Esophagus muscularis mucosa (tissue), 4 donors: ENCODE measurements at regions not wholly inside any gene's neighbourhood (a gene's known extent, or its start where the extent isn't known, plus 50 kb on each side); places are given as distances from the start of the nearest gene placed in this dataset.

Experiments used
- EP300 ChIP-seq: sonication (generic); formaldehyde crosslinking; IDR thresholded peaks from one replicate; pipeline ENCODE4 v1.6.1; 2017; ENCODE audit warnings: antibody characterized with exemption
- POLR2A ChIP-seq: fragments of 450-650 bp; IDR thresholded peaks from one replicate; pipeline ENCODE4 v1.6.1; 2017; ENCODE audit warnings: antibody characterized with exemption, moderate library complexity, mild to moderate bottlenecking, low read depth
- TF ChIP-seq, protein P1 (sequence below), 3 experiments: fragments of 200-600 bp in 2 of 3; fragments of 450-650 bp in 1 of 3; sonication (generic) in 2 of 3; IDR thresholded peaks; one replicate each; pipeline ENCODE4 v1.5.1; 2017 to 2019; ENCODE audit warnings: antibody characterized with exemption in 3 of 3, mild to moderate bottlenecking in 2 of 3, moderate library complexity in 1 of 3

DNA sequence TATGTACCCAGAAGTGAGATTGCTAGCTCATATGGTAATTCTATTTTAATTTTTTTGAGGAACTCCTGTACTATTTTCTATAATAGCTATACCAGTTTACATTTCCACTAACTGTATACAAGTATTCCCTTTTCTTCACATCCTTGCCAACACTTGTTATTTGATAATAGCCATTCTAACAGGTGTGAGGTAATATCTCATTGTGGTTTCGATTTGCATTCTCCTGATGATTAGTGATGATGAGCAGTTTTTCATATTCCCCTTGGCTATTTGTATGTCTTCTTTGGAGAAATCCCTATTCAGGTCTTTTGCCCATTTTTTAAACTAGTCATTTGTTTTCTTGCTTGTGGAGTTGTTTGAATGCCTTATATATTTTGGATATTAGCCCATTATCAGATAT lies 121.3 kb downstream of the BBS10 start:
- TF ChIP-seq, protein P1, sequence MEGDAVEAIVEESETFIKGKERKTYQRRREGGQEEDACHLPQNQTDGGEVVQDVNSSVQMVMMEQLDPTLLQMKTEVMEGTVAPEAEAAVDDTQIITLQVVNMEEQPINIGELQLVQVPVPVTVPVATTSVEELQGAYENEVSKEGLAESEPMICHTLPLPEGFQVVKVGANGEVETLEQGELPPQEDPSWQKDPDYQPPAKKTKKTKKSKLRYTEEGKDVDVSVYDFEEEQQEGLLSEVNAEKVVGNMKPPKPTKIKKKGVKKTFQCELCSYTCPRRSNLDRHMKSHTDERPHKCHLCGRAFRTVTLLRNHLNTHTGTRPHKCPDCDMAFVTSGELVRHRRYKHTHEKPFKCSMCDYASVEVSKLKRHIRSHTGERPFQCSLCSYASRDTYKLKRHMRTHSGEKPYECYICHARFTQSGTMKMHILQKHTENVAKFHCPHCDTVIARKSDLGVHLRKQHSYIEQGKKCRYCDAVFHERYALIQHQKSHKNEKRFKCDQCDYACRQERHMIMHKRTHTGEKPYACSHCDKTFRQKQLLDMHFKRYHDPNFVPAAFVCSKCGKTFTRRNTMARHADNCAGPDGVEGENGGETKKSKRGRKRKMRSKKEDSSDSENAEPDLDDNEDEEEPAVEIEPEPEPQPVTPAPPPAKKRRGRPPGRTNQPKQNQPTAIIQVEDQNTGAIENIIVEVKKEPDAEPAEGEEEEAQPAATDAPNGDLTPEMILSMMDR (IDR thresholded peaks at IDR 0.05), result no peak
- TF ChIP-seq EP300 (no peak), POLR2A (no peak)
